ENCODE measurements at regions not wholly inside any gene's neighbourhood (a gene's known extent, or its start where the extent isn't known, plus 50 kb on each side); places are given as distances from the start of the nearest gene placed in this dataset.

- intact Hi-C loops (cut with micrococcal nuclease), result loop anchor here (10.0 kb wide), 2 partner anchors 138 to 492 kb away; partner anchors contain the start of gene DIO2
- ATAC-seq, result no peak
- CTCF ChIA-PET, result no interaction called here
These were observed 141.2 kb upstream of the DIO2 start for GRCh38 chr14:80352471-80352870.

GRCh38 chr14:80350707-80351106 lies 139.4 kb upstream of the DIO2 start:
- Histone ChIP-seq H3K4me1 (ENCODE audit: insufficient read depth, low read length) (no peaks in the 10 kb centered on the region), H2AFZ (ENCODE audit: low read length) (no peak overlapping the region), H3K79me2 (ENCODE audit: low read length) (no peaks in the 10 kb centered on the region), H3K27me3 (ENCODE audit: low read length) (no peaks in the 10 kb centered on the region), H4K20me1 (ENCODE audit: low read length) (no peaks in the 10 kb centered on the region), H3K9me2 (replicated peaks; ENCODE audit: low read length) (no peaks in the 10 kb centered on the region), H3K4me3 (ENCODE audit: low read length) (no peak overlapping the region), H3K36me3 (ENCODE audit: low read depth, low read length) (no peaks in the 10 kb centered on the region), H3K4me2 (ENCODE audit: low read length) (no peak overlapping the region), H3K27ac (ENCODE audit: low read length) (no peak overlapping the region), H3K9me3 (ENCODE audit: low read length) (no peaks in the 10 kb centered on the region), H3F3A (ENCODE audit: low read length, unreplicated experiment) (no peaks in the 10 kb centered on the region), H3K9ac (ENCODE audit: low read length) (no peak overlapping the region)
- ATAC-seq (no peak), DNase-seq (peak; percentile 34)
- intact Hi-C loops (cut with micrococcal nuclease), result loop anchor here (10.0 kb wide), 2 partner anchors 136 to 494 kb away; partner anchors contain the start of gene DIO2
- BruUV-seq (replicated peaks), result no TSS peak
- no peak for TF ChIP-seq CTCF (conservative IDR thresholded peaks at IDR 0.05; ENCODE audit: low read depth, low read length)
- TF ChIP-seq EZH2phosphoT487 (IDR thresholded peaks at IDR 0.05; ENCODE audit: borderline replicate concordance, low read length), result no peak
- TF ChIP-seq EZH2 (IDR thresholded peaks at IDR 0.05; ENCODE audit: low read length, unreplicated experiment), result no peak
- ChIA-PET CTCF (no interaction called here), POLR2A (ENCODE audit: unreplicated experiment) (no interaction called here)

More at GRCh38 chr14:80352471-80352870, 141.2 kb upstream of the DIO2 start:
- Histone ChIP-seq H4K20me1 (ENCODE audit: low read length) (no peaks in the 10 kb centered on the region), H3K36me3 (ENCODE audit: low read depth, low read length) (no peaks in the 10 kb centered on the region), H3K4me3 (ENCODE audit: low read length) (no peak overlapping the region), H3K79me2 (ENCODE audit: low read length) (no peaks in the 10 kb centered on the region), H3K9me2 (replicated peaks; ENCODE audit: low read length) (no peaks in the 10 kb centered on the region), H3K9ac (ENCODE audit: low read length) (no peak overlapping the region), H3K27me3 (ENCODE audit: low read length) (no peaks in the 10 kb centered on the region), H3F3A (ENCODE audit: low read length, unreplicated experiment) (no peaks in the 10 kb centered on the region), H3K27ac (ENCODE audit: low read length) (no peak overlapping the region), H3K4me2 (ENCODE audit: low read length) (no peak overlapping the region), H3K9me3 (ENCODE audit: low read length) (no peaks in the 10 kb centered on the region), H2AFZ (ENCODE audit: low read length) (no peak overlapping the region), H3K4me1 (ENCODE audit: insufficient read depth, low read length) (no peaks in the 10 kb centered on the region)
- no peak for TF ChIP-seq CTCF (conservative IDR thresholded peaks at IDR 0.05; ENCODE audit: low read depth, low read length)
- POLR2A ChIA-PET (ENCODE audit: unreplicated experiment), result no interaction called here
- DNase-seq, result no peak
- BruUV-seq (replicated peaks), result no TSS peak

GRCh38 chr14:80346395-80346794 lies 135.1 kb upstream of the DIO2 start:
- no peak overlapping the region for H3K4me2 ChIP-seq (ENCODE audit: low read length)
- no peaks in the 10 kb centered on the region for H3F3A ChIP-seq (ENCODE audit: low read length, unreplicated experiment)
- intact Hi-C loops (cut with micrococcal nuclease), result no loop called here
- no peaks in the 10 kb centered on the region for H3K27me3 ChIP-seq (ENCODE audit: low read length)
- no peaks in the 10 kb centered on the region for H4K20me1 ChIP-seq (ENCODE audit: low read length)
- ChIA-PET POLR2A (ENCODE audit: unreplicated experiment) (no interaction called here), CTCF (interaction anchor here (0.6 kb wide), 1 partner anchor 251 kb away, joined by 6 read pairs; no protein-coding TSS in a partner anchor)
- no peak for TF ChIP-seq CTCF (conservative IDR thresholded peaks at IDR 0.05; ENCODE audit: low read depth, low read length)
- TF ChIP-seq EZH2phosphoT487 (IDR thresholded peaks at IDR 0.05; ENCODE audit: borderline replicate concordance, low read length), result no peak
- H3K27ac ChIP-seq (ENCODE audit: low read length), result no peak overlapping the region
- BruUV-seq (replicated peaks), result no TSS peak
- H3K36me3 ChIP-seq (ENCODE audit: low read depth, low read length), result no peaks in the 10 kb centered on the region
- H3K9me2 ChIP-seq (replicated peaks; ENCODE audit: low read length), result no peaks in the 10 kb centered on the region
- H3K9me3 ChIP-seq (ENCODE audit: low read length), result no peaks in the 10 kb centered on the region
- no peak overlapping the region for H2AFZ ChIP-seq (ENCODE audit: low read length)
- H3K79me2 ChIP-seq (ENCODE audit: low read length), result no peaks in the 10 kb centered on the region
- no peak for ATAC-seq
- no peaks in the 10 kb centered on the region for H3K4me1 ChIP-seq (ENCODE audit: insufficient read depth, low read length)
- H3K9ac ChIP-seq (ENCODE audit: low read length), result no peak overlapping the region
- no peak overlapping the region for H3K4me3 ChIP-seq (ENCODE audit: low read length)
- no peak for DNase-seq
